Keratinocyte (primary cell): ENCODE measurements at regions not wholly inside any gene's neighbourhood (a gene's known extent, or its start where the extent isn't known, plus 50 kb on each side); places are given as distances from the start of the nearest gene placed in this dataset.

Experiments used
- DNase-seq: peaks from one replicate; pipeline ENCODE4 v3.0.0-alpha.2; 2011; ENCODE audit warnings: low read depth, missing footprints, low spot score
- FAIRE-seq: peaks from 2 replicates; lab custom pipeline; 2011; peaks lifted over from hg19 to GRCh38; lab: Jason Lieb, UNC
- H2AFZ ChIP-seq: 2 replicates; pipeline ENCODE4 v1.6.0; 2012; ENCODE audit warnings: low read length, control low read depth, inconsistent platforms; ENCODE audit not compliant: control insufficient read depth
- H3K27ac ChIP-seq: 2 replicates; pipeline ENCODE4 v1.5.1; 2011; ENCODE audit warnings: low read length; ENCODE audit not compliant: control insufficient read depth, insufficient read depth
- H3K27me3 ChIP-seq: 3 replicates; pipeline ENCODE4 v1.6.0; 2011; ENCODE audit warnings: low read length; ENCODE audit not compliant: control insufficient read depth, insufficient read depth; ENCODE audit errors: extremely low read depth
- H3K36me3 ChIP-seq, 2 experiments: 2 replicates in 1 of 2; 3 replicates in 1 of 2; pipeline ENCODE4 v1.5.1; 2011; ENCODE audit warnings: low read length in 2 of 2, mild to moderate bottlenecking in 1 of 2; ENCODE audit not compliant: control insufficient read depth in 2 of 2, insufficient read depth in 2 of 2; ENCODE audit errors: extremely low read depth in 1 of 2
- H3K4me1 ChIP-seq: 3 replicates; pipeline ENCODE4 v1.5.1; 2011; ENCODE audit warnings: low read length; ENCODE audit not compliant: control insufficient read depth, insufficient read depth; ENCODE audit errors: extremely low read depth
- H3K4me2 ChIP-seq: 3 replicates; pipeline ENCODE4 v1.6.0; 2011; ENCODE audit warnings: low read depth, low read length; ENCODE audit not compliant: control insufficient read depth, insufficient read depth; ENCODE audit errors: extremely low read depth
- H3K4me3 ChIP-seq, 3 experiments: fragments of 200-600 bp in 1 of 3; sonication (generic) in 1 of 3; 2 replicates in 2 of 3; 3 replicates in 1 of 3; pipeline ENCODE4 v1.5.1; 2011 to 2016; ENCODE audit warnings: low read length in 3 of 3, mild to moderate bottlenecking in 3 of 3, control low read depth in 2 of 3, inconsistent platforms in 1 of 3, low read depth in 1 of 3, mixed read lengths in 1 of 3, mixed run types in 1 of 3, moderate library complexity in 1 of 3; ENCODE audit not compliant: control insufficient read depth in 2 of 3, insufficient read depth in 2 of 3; ENCODE audit errors: extremely low read depth in 1 of 3
- H3K79me2 ChIP-seq: 2 replicates; pipeline ENCODE4 v1.6.0; 2012; ENCODE audit warnings: low read length; ENCODE audit not compliant: control insufficient read depth, insufficient read depth
- H3K9ac ChIP-seq: 3 replicates; pipeline ENCODE4 v1.6.0; 2011; ENCODE audit warnings: low read length; ENCODE audit not compliant: control insufficient read depth, insufficient read depth; ENCODE audit errors: extremely low read depth
- H3K9me1 ChIP-seq: 3 replicates; pipeline ENCODE4 v1.6.0; 2011; ENCODE audit warnings: low read length; ENCODE audit not compliant: control insufficient read depth, insufficient read depth; ENCODE audit errors: extremely low read depth
- H3K9me3 ChIP-seq: 2 replicates; pipeline ENCODE4 v1.5.1; 2012; ENCODE audit warnings: low read depth, low read length; ENCODE audit not compliant: control insufficient read depth
- H4K20me1 ChIP-seq: 3 replicates; pipeline ENCODE4 v1.6.0; 2011; ENCODE audit warnings: low read length; ENCODE audit not compliant: control insufficient read depth, insufficient read depth; ENCODE audit errors: extremely low read depth
- CTCF ChIP-seq, 3 experiments: IDR thresholded peaks in 1 of 3; conservative IDR thresholded peaks in 1 of 3; optimal IDR thresholded peaks in 1 of 3; 2 replicates in 2 of 3; 3 replicates in 1 of 3; pipeline versions ENCODE3 to v1.5.1; 2011; ENCODE audit warnings: low read length in 3 of 3, mild to moderate bottlenecking in 3 of 3, moderate library complexity in 2 of 3, control low read depth in 1 of 3, inconsistent platforms in 1 of 3; ENCODE audit not compliant: insufficient read depth in 2 of 3; ENCODE audit errors: extremely low read depth in 1 of 3
- EZH2 ChIP-seq: IDR thresholded peaks from one replicate; pipeline ENCODE4 v1.6.1; 2012; ENCODE audit warnings: inconsistent platforms, mild to moderate bottlenecking, low read length, moderate library complexity
- dilution Hi-C: fragments of 300-500 bp; cut with MboI; formaldehyde crosslinking; loops from one replicate; pipeline ENCODE4 v1.7.0; 2020; ENCODE audit warnings: low sequenced_read_pairs; ENCODE audit not compliant: extremely low pct_ligation_motif_present

- DNase-seq = no peak
- H3K4me2 ChIP-seq = no peak overlapping the region
- no peak overlapping the region for H3K27ac ChIP-seq
- no peaks in the 10 kb centered on the region for H3K9me3 ChIP-seq
- H3K4me1 ChIP-seq = peaks cover 13% of the 10 kb centered on the region
- dilution Hi-C loops = no loop called here
- no peak overlapping the region for H2AFZ ChIP-seq
- no peaks in the 10 kb centered on the region for H3K27me3 ChIP-seq
- H3K9me1 ChIP-seq = no peaks in the 10 kb centered on the region
- no peak overlapping the region for H3K4me3 ChIP-seq
- H3K36me3 ChIP-seq = no peaks in the 10 kb centered on the region
- TF ChIP-seq EZH2 (no peak), CTCF (optimal IDR thresholded peaks at IDR 0.05 in 1 of 3, IDR thresholded peaks at IDR 0.05 in 1 of 3, conservative IDR thresholded peaks at IDR 0.05 in 1 of 3; ENCODE audit: extremely low read depth in 1 of 3, insufficient read depth in 2 of 3, low read length in 3 of 3) (no peak)
- no peaks in the 10 kb centered on the region for H3K79me2 ChIP-seq
- H3K9ac ChIP-seq = no peak overlapping the region
- no peaks in the 10 kb centered on the region for H4K20me1 ChIP-seq
- no peak for FAIRE-seq
Measured at GRCh38 chr18:40987581-40987980, 967.5 kb upstream of the PIK3C3 start.

GRCh38 chr18:40985436-40985835 is 969.6 kb upstream of the PIK3C3 start:
- Histone ChIP-seq H3K36me3 (no peaks in the 10 kb centered on the region), H3K9ac (no peak overlapping the region), H3K4me3 (no peak overlapping the region), H2AFZ (peak overlapping the region; percentile 17), H3K79me2 (no peaks in the 10 kb centered on the region), H3K4me2 (no peak overlapping the region), H3K27ac (peak overlapping the region; percentile 17), H4K20me1 (no peaks in the 10 kb centered on the region), H3K27me3 (no peaks in the 10 kb centered on the region), H3K9me1 (no peaks in the 10 kb centered on the region), H3K9me3 (no peaks in the 10 kb centered on the region), H3K4me1 (peaks cover 13% of the 10 kb centered on the region)
- dilution Hi-C loops = no loop called here
- peak; percentile 46 for FAIRE-seq
- TF ChIP-seq CTCF (optimal IDR thresholded peaks at IDR 0.05 in 1 of 3, IDR thresholded peaks at IDR 0.05 in 1 of 3, conservative IDR thresholded peaks at IDR 0.05 in 1 of 3; ENCODE audit: extremely low read depth in 1 of 3, insufficient read depth in 2 of 3, low read length in 3 of 3) = no peak
- no peak for TF ChIP-seq EZH2
- DNase-seq = no peak
